ENCODE measurements at regions not wholly inside any gene's neighbourhood (a gene's known extent, or its start where the extent isn't known, plus 50 kb on each side); places are given as distances from the start of the nearest gene placed in this dataset.

DNA sequence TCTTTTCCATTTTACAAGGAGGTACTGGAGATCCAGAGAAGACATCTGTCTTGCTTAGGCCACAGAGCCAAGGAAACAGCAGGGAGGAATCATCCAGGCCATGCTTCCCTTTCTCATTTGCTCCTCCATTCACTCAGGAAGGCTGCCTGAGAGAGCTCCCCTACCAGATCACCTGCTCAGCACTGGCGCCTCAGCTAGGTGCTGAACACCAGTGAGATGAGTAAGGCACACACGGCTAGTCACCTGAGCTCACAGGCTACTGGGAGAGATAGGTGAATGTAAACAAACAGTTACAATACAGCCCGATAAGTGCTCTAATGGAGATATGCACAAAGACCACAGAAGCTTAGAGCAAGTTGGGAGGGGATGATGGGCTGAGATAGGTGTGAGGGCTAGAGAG, 149.8 kb upstream of the ARHGEF9 start:
- no peak overlapping the region for H2AFZ ChIP-seq (ENCODE audit: low read length)
- TF ChIP-seq, protein P1, sequence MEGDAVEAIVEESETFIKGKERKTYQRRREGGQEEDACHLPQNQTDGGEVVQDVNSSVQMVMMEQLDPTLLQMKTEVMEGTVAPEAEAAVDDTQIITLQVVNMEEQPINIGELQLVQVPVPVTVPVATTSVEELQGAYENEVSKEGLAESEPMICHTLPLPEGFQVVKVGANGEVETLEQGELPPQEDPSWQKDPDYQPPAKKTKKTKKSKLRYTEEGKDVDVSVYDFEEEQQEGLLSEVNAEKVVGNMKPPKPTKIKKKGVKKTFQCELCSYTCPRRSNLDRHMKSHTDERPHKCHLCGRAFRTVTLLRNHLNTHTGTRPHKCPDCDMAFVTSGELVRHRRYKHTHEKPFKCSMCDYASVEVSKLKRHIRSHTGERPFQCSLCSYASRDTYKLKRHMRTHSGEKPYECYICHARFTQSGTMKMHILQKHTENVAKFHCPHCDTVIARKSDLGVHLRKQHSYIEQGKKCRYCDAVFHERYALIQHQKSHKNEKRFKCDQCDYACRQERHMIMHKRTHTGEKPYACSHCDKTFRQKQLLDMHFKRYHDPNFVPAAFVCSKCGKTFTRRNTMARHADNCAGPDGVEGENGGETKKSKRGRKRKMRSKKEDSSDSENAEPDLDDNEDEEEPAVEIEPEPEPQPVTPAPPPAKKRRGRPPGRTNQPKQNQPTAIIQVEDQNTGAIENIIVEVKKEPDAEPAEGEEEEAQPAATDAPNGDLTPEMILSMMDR (conservative IDR thresholded peaks at IDR 0.05 in 1 of 2, IDR thresholded peaks at IDR 0.05 in 1 of 2; ENCODE audit: low read depth in 1 of 2, low read length in 2 of 2): no peak
- no peak for TF ChIP-seq EZH2 (IDR thresholded peaks at IDR 0.05; ENCODE audit: low read length, missing control alignments)
- no peak overlapping the region for H3K27ac ChIP-seq (ENCODE audit: insufficient read depth, low read length)

DNA sequence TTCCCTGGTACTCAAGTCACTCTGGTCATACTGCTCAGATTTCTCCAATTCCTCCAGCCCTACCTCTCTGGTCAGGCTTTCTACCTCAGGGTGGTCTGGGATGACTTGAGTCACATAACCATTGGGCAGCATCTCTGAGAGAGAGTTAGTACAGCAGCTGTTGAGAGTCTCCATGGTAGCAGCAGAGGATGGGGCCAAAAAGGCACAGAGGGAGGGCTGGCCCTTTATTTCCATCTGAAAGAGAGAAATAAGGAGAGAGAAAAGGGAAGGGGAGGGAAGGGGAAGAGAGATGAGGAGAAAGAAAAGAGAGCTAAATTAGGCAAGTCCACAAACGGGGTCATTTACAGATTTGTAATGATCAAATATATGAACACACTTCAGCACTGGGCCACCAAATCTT, 149.1 kb upstream of the ARHGEF9 start:
- Histone ChIP-seq H4K20me1 (ENCODE audit: control insufficient read depth, extremely low read depth, insufficient read depth, low read length) (no peaks in the 10 kb centered on the region), H3K4me1 (ENCODE audit: control insufficient read depth, extremely low read depth, insufficient read depth, low read length) (no peaks in the 10 kb centered on the region), H3K27ac (ENCODE audit: insufficient read depth, low read length) (no peak overlapping the region), H3K4me3 (replicated peaks in 1 of 4; ENCODE audit: control extremely low read depth in 1 of 4, insufficient read depth in 1 of 4, low read depth in 3 of 4, low read length in 4 of 4) (no peak overlapping the region), H3K36me3 (ENCODE audit: control insufficient read depth, insufficient read depth, low read length) (no peaks in the 10 kb centered on the region), H3K4me2 (ENCODE audit: extremely low read depth, insufficient read depth, low read length) (no peak overlapping the region), H3K79me2 (ENCODE audit: control insufficient read depth, insufficient read depth, low read length) (no peaks in the 10 kb centered on the region), H3K9me3 (ENCODE audit: control insufficient read depth, insufficient read depth, low read depth, low read length) (no peaks in the 10 kb centered on the region), H2AFZ (ENCODE audit: low read length) (no peak overlapping the region), H3K27me3 (ENCODE audit: control insufficient read depth, insufficient read depth, low read length) (no peaks in the 10 kb centered on the region), H3K9ac (ENCODE audit: insufficient read depth, low read length) (no peak overlapping the region)
- TF ChIP-seq, protein P1 (conservative IDR thresholded peaks at IDR 0.05 in 1 of 2, IDR thresholded peaks at IDR 0.05 in 1 of 2; ENCODE audit: low read depth in 1 of 2, low read length in 2 of 2): no peak
- no peak for TF ChIP-seq EZH2 (IDR thresholded peaks at IDR 0.05; ENCODE audit: low read length, missing control alignments)
- DNase-seq (ENCODE audit: low read depth in 2 of 2): no peak

More for the DNA sequence above, 149.8 kb upstream of the ARHGEF9 start:
- H3K4me2 ChIP-seq (ENCODE audit: extremely low read depth, insufficient read depth, low read length): no peak overlapping the region
- no peak overlapping the region for H3K4me3 ChIP-seq (replicated peaks in 1 of 4; ENCODE audit: control extremely low read depth in 1 of 4, insufficient read depth in 1 of 4, low read depth in 3 of 4, low read length in 4 of 4)
- no peak for DNase-seq (ENCODE audit: low read depth in 2 of 2)
- H4K20me1 ChIP-seq (ENCODE audit: control insufficient read depth, extremely low read depth, insufficient read depth, low read length): no peaks in the 10 kb centered on the region
- no peaks in the 10 kb centered on the region for H3K4me1 ChIP-seq (ENCODE audit: control insufficient read depth, extremely low read depth, insufficient read depth, low read length)
- no peaks in the 10 kb centered on the region for H3K27me3 ChIP-seq (ENCODE audit: control insufficient read depth, insufficient read depth, low read length)
- H3K79me2 ChIP-seq (ENCODE audit: control insufficient read depth, insufficient read depth, low read length): no peaks in the 10 kb centered on the region
- no peaks in the 10 kb centered on the region for H3K36me3 ChIP-seq (ENCODE audit: control insufficient read depth, insufficient read depth, low read length)
- H3K9ac ChIP-seq (ENCODE audit: insufficient read depth, low read length): no peak overlapping the region
- no peaks in the 10 kb centered on the region for H3K9me3 ChIP-seq (ENCODE audit: control insufficient read depth, insufficient read depth, low read depth, low read length)

DNA sequence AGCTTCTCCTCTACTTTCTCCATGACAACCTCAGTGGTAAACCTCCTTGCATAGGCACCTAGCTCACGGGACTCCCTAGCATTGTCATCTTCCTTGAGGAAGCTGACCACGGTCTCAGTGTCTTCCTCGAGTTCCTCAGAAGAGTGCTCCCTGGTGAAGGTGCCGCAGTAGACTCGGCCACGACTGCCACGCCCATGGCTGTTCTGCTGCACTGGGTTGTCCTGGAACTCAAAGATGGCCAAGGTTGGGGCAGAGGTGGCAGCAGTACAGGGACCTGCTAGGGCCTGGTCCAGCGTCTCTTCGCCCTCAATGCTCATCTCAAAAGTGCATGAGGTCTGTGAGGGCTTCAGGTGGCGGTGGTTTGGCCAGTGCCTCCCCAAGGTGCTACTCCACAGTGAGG, 147.9 kb upstream of the ARHGEF9 start:
- H4K20me1 ChIP-seq (ENCODE audit: control insufficient read depth, extremely low read depth, insufficient read depth, low read length): no peaks in the 10 kb centered on the region
- H3K27ac ChIP-seq (ENCODE audit: insufficient read depth, low read length): no peak overlapping the region
- no peaks in the 10 kb centered on the region for H3K36me3 ChIP-seq (ENCODE audit: control insufficient read depth, insufficient read depth, low read length)
- H3K4me3 ChIP-seq (replicated peaks in 1 of 4; ENCODE audit: control extremely low read depth in 1 of 4, insufficient read depth in 1 of 4, low read depth in 3 of 4, low read length in 4 of 4): no peak overlapping the region
- H3K4me1 ChIP-seq (ENCODE audit: control insufficient read depth, extremely low read depth, insufficient read depth, low read length): no peaks in the 10 kb centered on the region
- H3K79me2 ChIP-seq (ENCODE audit: control insufficient read depth, insufficient read depth, low read length): no peaks in the 10 kb centered on the region
- no peak overlapping the region for H3K9ac ChIP-seq (ENCODE audit: insufficient read depth, low read length)
- no peaks in the 10 kb centered on the region for H3K9me3 ChIP-seq (ENCODE audit: control insufficient read depth, insufficient read depth, low read depth, low read length)
- no peaks in the 10 kb centered on the region for H3K27me3 ChIP-seq (ENCODE audit: control insufficient read depth, insufficient read depth, low read length)
- TF ChIP-seq, protein P1 (conservative IDR thresholded peaks at IDR 0.05 in 1 of 2, IDR thresholded peaks at IDR 0.05 in 1 of 2; ENCODE audit: low read depth in 1 of 2, low read length in 2 of 2): no peak
- no peak for TF ChIP-seq EZH2 (IDR thresholded peaks at IDR 0.05; ENCODE audit: low read length, missing control alignments)
- no peak overlapping the region for H2AFZ ChIP-seq (ENCODE audit: low read length)
- H3K4me2 ChIP-seq (ENCODE audit: extremely low read depth, insufficient read depth, low read length): no peak overlapping the region
- no peak for DNase-seq (ENCODE audit: low read depth in 2 of 2)
